ENCODE measurements at regions not wholly inside any gene's neighbourhood (a gene's known extent, or its start where the extent isn't known, plus 50 kb on each side); places are given as distances from the start of the nearest gene placed in this dataset.

DNA sequence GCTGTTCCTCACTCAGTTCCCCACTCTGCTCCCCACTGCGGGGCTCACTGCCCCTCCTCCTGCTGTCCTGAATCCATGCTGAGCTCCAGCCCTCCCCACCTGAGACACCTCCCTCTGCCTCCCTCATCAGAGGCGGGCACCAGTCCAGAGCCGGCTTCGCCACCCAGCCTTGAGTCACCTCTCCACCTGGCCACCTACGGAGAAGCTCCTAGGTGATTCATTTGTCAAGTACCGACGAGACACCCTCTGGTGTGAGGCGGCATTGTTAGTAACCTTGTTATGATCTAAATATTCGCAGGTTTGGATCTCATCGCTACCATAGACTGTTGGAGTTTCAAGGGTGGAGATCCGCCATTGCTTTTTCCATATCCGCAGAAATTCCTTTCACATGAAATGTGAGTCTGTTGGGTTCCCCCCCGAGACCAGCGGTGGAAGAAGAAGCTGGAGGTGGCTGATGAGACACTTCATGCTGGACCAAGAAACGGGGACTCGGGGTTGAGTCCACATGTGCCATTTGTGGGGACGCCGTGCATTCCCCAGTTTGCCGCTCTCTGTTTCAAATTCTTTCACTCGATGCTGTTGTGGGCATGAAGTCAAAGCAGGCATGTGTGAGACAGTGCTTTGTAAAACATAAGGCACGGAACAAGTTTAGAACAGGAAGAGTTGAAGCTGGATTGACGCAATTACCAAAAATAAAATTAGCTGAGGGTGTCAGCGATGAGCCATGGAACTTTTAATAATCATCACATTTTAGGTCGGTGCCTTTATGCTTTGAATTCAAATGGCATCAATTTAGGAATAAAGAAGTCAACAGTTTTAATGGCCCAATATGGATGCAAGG, 259.8 kb upstream of the HDAC4 start:
- Histone ChIP-seq H3K4me1 (ENCODE audit: insufficient read depth, low read length) (no peaks in the 10 kb centered on the region), H3K4me3 (ENCODE audit: low read length) (no peak overlapping the region), H3K27me3 (ENCODE audit: control insufficient read depth in 1 of 2, insufficient read depth in 2 of 2, low read length in 2 of 2) (peaks cover 8 to 14% of the 10 kb centered on the region in 2 experiments), H3K36me3 (ENCODE audit: insufficient read depth, low read length) (no peaks in the 10 kb centered on the region), H3K27ac (ENCODE audit: low read depth in 1 of 2, low read length in 2 of 2) (no peak overlapping the region), H3K9me3 (ENCODE audit: control insufficient read depth in 1 of 2, insufficient read depth in 1 of 2, low read length in 2 of 2) (no peaks in the 10 kb centered on the region)
- Mint-ChIP-seq H3K4me3 (no peak overlapping the region), H3K27me3 (peaks cover 22% of the 10 kb centered on the region), H3K27ac (no peak overlapping the region), H3K36me3 (ENCODE audit: low read depth) (no peaks in the 10 kb centered on the region), H3K4me1 (ENCODE audit: low read depth) (no peaks in the 10 kb centered on the region), H3K9me3 (no peaks in the 10 kb centered on the region)
- ChIA-PET CTCF (no interaction called here), POLR2A (no interaction called here)
- ATAC-seq (ENCODE audit: poor library complexity), result no peak
- intact Hi-C loops (cut with DNase I, micrococcal nuclease), result no loop called here
- DNase-seq, result no peak
- TF ChIP-seq, protein P1, sequence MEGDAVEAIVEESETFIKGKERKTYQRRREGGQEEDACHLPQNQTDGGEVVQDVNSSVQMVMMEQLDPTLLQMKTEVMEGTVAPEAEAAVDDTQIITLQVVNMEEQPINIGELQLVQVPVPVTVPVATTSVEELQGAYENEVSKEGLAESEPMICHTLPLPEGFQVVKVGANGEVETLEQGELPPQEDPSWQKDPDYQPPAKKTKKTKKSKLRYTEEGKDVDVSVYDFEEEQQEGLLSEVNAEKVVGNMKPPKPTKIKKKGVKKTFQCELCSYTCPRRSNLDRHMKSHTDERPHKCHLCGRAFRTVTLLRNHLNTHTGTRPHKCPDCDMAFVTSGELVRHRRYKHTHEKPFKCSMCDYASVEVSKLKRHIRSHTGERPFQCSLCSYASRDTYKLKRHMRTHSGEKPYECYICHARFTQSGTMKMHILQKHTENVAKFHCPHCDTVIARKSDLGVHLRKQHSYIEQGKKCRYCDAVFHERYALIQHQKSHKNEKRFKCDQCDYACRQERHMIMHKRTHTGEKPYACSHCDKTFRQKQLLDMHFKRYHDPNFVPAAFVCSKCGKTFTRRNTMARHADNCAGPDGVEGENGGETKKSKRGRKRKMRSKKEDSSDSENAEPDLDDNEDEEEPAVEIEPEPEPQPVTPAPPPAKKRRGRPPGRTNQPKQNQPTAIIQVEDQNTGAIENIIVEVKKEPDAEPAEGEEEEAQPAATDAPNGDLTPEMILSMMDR (IDR thresholded peaks at IDR 0.05), result no peak

DNA sequence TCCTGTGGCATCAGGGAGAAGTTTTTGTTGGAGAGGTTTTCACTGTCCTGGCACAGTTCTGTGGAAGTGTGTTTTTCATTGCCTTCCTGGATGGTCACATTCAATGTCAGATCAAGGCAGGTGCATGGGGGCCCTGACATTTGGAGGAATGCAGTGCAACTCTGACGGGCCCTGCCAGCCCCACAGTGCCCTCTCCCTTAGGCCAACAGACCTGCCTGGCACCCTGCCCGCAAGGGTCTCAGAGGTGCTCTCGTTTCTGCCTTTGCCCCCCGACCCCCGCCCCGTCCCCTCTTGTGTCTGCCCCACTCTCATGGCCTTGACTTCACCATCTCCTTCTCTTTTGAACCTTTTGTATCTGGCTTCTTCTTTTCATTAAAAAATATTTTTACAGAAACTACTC, 257.2 kb upstream of the HDAC4 start:
- Histone ChIP-seq H3K36me3 (ENCODE audit: insufficient read depth, low read length) (no peaks in the 10 kb centered on the region), H3K9me3 (ENCODE audit: control insufficient read depth in 1 of 2, insufficient read depth in 1 of 2, low read length in 2 of 2) (no peaks in the 10 kb centered on the region), H3K27me3 (ENCODE audit: control insufficient read depth in 1 of 2, insufficient read depth in 2 of 2, low read length in 2 of 2) (peaks cover 8 to 13% of the 10 kb centered on the region in 2 experiments), H3K27ac (ENCODE audit: low read depth in 1 of 2, low read length in 2 of 2) (no peak overlapping the region), H3K4me3 (ENCODE audit: low read length) (no peak overlapping the region), H3K4me1 (ENCODE audit: insufficient read depth, low read length) (no peaks in the 10 kb centered on the region)
- intact Hi-C loops (cut with DNase I, micrococcal nuclease), result no loop called here
- no peak overlapping the region for H3K4me3 Mint-ChIP-seq
- H3K9me3 Mint-ChIP-seq, result no peaks in the 10 kb centered on the region
- ATAC-seq (ENCODE audit: poor library complexity) (no peak), DNase-seq (no peak)
- no peak overlapping the region for H3K27ac Mint-ChIP-seq
- no peaks in the 10 kb centered on the region for H3K4me1 Mint-ChIP-seq (ENCODE audit: low read depth)
- TF ChIP-seq, protein P1 (IDR thresholded peaks at IDR 0.05), result no peak
- peaks cover 19% of the 10 kb centered on the region for H3K27me3 Mint-ChIP-seq
- POLR2A ChIA-PET, result no interaction called here
- CTCF ChIA-PET, result no interaction called here
- H3K36me3 Mint-ChIP-seq (ENCODE audit: low read depth), result no peaks in the 10 kb centered on the region

DNA sequence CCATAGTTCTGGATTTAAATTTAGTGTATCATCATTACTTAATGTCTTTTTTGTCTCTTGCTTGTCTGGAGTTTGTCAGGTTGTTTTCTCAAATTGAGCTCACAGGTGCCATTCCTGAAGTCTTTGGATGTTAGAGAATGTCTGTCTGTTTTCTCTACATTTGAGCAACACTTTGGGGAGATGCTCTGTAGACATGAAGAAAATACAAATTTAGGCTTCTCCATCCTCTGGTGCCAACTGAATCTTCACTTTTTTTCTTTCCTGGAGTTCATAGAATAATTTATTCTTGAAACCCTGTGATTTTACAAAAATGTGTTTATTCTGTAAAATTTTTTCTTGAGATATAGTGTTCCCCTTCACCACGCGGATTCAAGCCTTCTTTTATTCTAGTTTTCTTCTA, 256.4 kb upstream of the HDAC4 start:
- Histone ChIP-seq H3K36me3 (ENCODE audit: insufficient read depth, low read length) (no peaks in the 10 kb centered on the region), H3K27me3 (ENCODE audit: control insufficient read depth in 1 of 2, insufficient read depth in 2 of 2, low read length in 2 of 2) (peaks cover 8% of the 10 kb centered on the region in 2 experiments), H3K4me3 (ENCODE audit: low read length) (no peak overlapping the region), H3K27ac (ENCODE audit: low read depth in 1 of 2, low read length in 2 of 2) (no peak overlapping the region), H3K9me3 (ENCODE audit: control insufficient read depth in 1 of 2, insufficient read depth in 1 of 2, low read length in 2 of 2) (peaks cover 0 to 2% of the 10 kb centered on the region in 2 experiments), H3K4me1 (ENCODE audit: insufficient read depth, low read length) (no peaks in the 10 kb centered on the region)
- peaks cover 11% of the 10 kb centered on the region for H3K27me3 Mint-ChIP-seq
- ChIA-PET POLR2A (no interaction called here), CTCF (no interaction called here)
- H3K27ac Mint-ChIP-seq, result no peak overlapping the region
- H3K4me1 Mint-ChIP-seq (ENCODE audit: low read depth), result no peaks in the 10 kb centered on the region
- H3K9me3 Mint-ChIP-seq, result no peaks in the 10 kb centered on the region
- TF ChIP-seq, protein P1 (IDR thresholded peaks at IDR 0.05), result no peak
- no peaks in the 10 kb centered on the region for H3K36me3 Mint-ChIP-seq (ENCODE audit: low read depth)
- ATAC-seq (ENCODE audit: poor library complexity) (no peak), DNase-seq (no peak)
- no peak overlapping the region for H3K4me3 Mint-ChIP-seq
- intact Hi-C loops (cut with DNase I, micrococcal nuclease), result no loop called here
